Liver (tissue), 8 donors: ENCODE measurements at regions not wholly inside any gene's neighbourhood (a gene's known extent, or its start where the extent isn't known, plus 50 kb on each side); places are given as distances from the start of the nearest gene placed in this dataset.

ENCODE experiments used
- DNase-seq: peaks from one replicate; pipeline ENCODE4 v3.0.0-alpha.2; 2017; ENCODE audit warnings: low spot score
- H3K27ac ChIP-seq, 2 donors: one replicate each; pipeline ENCODE4 v1.7.0; 2013; ENCODE audit warnings: inconsistent platforms in 2 of 2, low read length in 2 of 2, control low read depth in 1 of 2, low read depth in 1 of 2, mild to moderate bottlenecking in 1 of 2
- H3K27me3 ChIP-seq, 4 donors: one replicate each; pipeline versions ENCODE4 v1.6.1 to v1.7.0; 2013; ENCODE audit warnings: low read length in 3 of 4, inconsistent platforms in 1 of 4, mild to moderate bottlenecking in 1 of 4, moderate library complexity in 1 of 4; ENCODE audit not compliant: control insufficient read depth in 4 of 4, insufficient read depth in 4 of 4
- H3K36me3 ChIP-seq, 4 donors: one replicate each; pipeline versions ENCODE4 v1.6.1 to v1.7.0; 2013; ENCODE audit warnings: low read length in 3 of 4, mild to moderate bottlenecking in 3 of 4, low read depth in 1 of 4, moderate library complexity in 1 of 4; ENCODE audit not compliant: control insufficient read depth in 4 of 4, insufficient read depth in 3 of 4
- H3K4me1 ChIP-seq, 4 donors: one replicate each; pipeline versions ENCODE4 v1.6.1 to v1.7.0; 2013; ENCODE audit warnings: low read length in 3 of 4, mild to moderate bottlenecking in 3 of 4, moderate library complexity in 1 of 4; ENCODE audit not compliant: control insufficient read depth in 4 of 4, insufficient read depth in 4 of 4
- H3K4me3 ChIP-seq, 3 donors: one replicate each; pipeline versions ENCODE4 v1.6.1 to v1.7.0; 2013; ENCODE audit warnings: low read length in 3 of 3, control low read depth in 1 of 3, low read depth in 1 of 3, mild to moderate bottlenecking in 1 of 3
- H3K9ac ChIP-seq, 2 donors: one replicate each; pipeline ENCODE4 v1.7.0; 2013; ENCODE audit warnings: low read length in 2 of 2, mild to moderate bottlenecking in 2 of 2, moderate library complexity in 2 of 2, control low read depth in 1 of 2, low read depth in 1 of 2
- H3K9me3 ChIP-seq, 4 donors: one replicate each; pipeline versions ENCODE4 v1.6.1 to v1.7.0; 2013; ENCODE audit warnings: low read length in 3 of 4; ENCODE audit not compliant: control insufficient read depth in 4 of 4
- ATF3 ChIP-seq: IDR thresholded peaks from 2 replicates; pipeline ENCODE4 v1.6.1; 2016; ENCODE audit warnings: antibody characterized with exemption
- CTCF ChIP-seq: fragments of 150-350 bp; IDR thresholded peaks from 2 replicates; pipeline ENCODE4 v1.5.1; 2017; ENCODE audit warnings: improper control_type of control experiment, low read depth, low read length; ENCODE audit not compliant: missing input control
- EGR1 ChIP-seq, 2 donors: IDR thresholded peaks; 2 replicates each; pipeline ENCODE4 v1.6.1; 2016 to 2018; ENCODE audit warnings: antibody characterized with exemption in 2 of 2, low read depth in 2 of 2
- FOXA1 ChIP-seq: IDR thresholded peaks from 2 replicates; pipeline ENCODE4 v1.6.1; 2016; ENCODE audit warnings: antibody characterized with exemption
- HNF4A ChIP-seq, 2 donors: conservative IDR thresholded peaks; 2 replicates each; pipeline ENCODE4 v1.6.1; 2016; ENCODE audit warnings: antibody characterized with exemption in 2 of 2, mild to moderate bottlenecking in 2 of 2
- HNF4G ChIP-seq: IDR thresholded peaks from 2 replicates; pipeline ENCODE4 v1.6.1; 2016; ENCODE audit warnings: antibody characterized with exemption
- MAX ChIP-seq: IDR thresholded peaks from 2 replicates; pipeline ENCODE4 v1.6.1; 2016; ENCODE audit warnings: antibody characterized with exemption
- NR2F2 ChIP-seq: IDR thresholded peaks from 2 replicates; pipeline ENCODE4 v1.6.1; 2016; ENCODE audit warnings: antibody characterized with exemption
- RAD21 ChIP-seq, 2 donors: IDR thresholded peaks; 2 replicates each; pipeline ENCODE4 v1.6.1; 2016; ENCODE audit warnings: antibody characterized with exemption in 2 of 2, mild to moderate bottlenecking in 2 of 2
- SP1 ChIP-seq: IDR thresholded peaks from 2 replicates; pipeline ENCODE4 v1.6.1; 2018; ENCODE audit warnings: antibody characterized with exemption, mild to moderate bottlenecking
- TAF1 ChIP-seq: conservative IDR thresholded peaks from 2 replicates; pipeline ENCODE4 v1.6.1; 2016; ENCODE audit warnings: antibody characterized with exemption, mild to moderate bottlenecking
- YY1 ChIP-seq: IDR thresholded peaks from 2 replicates; pipeline ENCODE4 v1.6.1; 2016; ENCODE audit warnings: antibody characterized with exemption, mild to moderate bottlenecking
- ZBTB33 ChIP-seq: IDR thresholded peaks from 2 replicates; pipeline ENCODE4 v1.6.1; 2016; ENCODE audit warnings: antibody characterized with exemption
- WGBS: extraction: QIAGEN DNeasy Blood & Tissue Kit; methylation state at CpG from one replicate; pipeline ENCODE4 v1.1.7; 2013; 5-methylcytosine and 5-hydroxymethylcytosine counted together
- donor health status: healthy.
- donor health status: healthy.
- donor health status: healthy.
- donor health status: healthy.
- donor health status: healthy.

GRCh38 chr2:185128346-185128745 is 530.0 kb downstream of the ZNF804A start:
- H3K4me3 ChIP-seq = no peak overlapping the region
- H3K4me1 ChIP-seq = no peaks in the 10 kb centered on the region
- no peak for DNase-seq
- H3K9ac ChIP-seq = no peak overlapping the region
- TF ChIP-seq MAX (no peak), RAD21 (IDR thresholded peaks at IDR 0.05) (no peak), EGR1 (IDR thresholded peaks at IDR 0.05; ENCODE audit: low read depth in 2 of 2) (no peak), YY1 (no peak), HNF4G (no peak), CTCF (no peak), HNF4A (conservative IDR thresholded peaks at IDR 0.05) (no peak), SP1 (no peak)
- H3K9me3 ChIP-seq = no peaks in the 10 kb centered on the region
- no peaks in the 10 kb centered on the region for H3K27me3 ChIP-seq
- no peak overlapping the region for H3K27ac ChIP-seq
- no peaks in the 10 kb centered on the region for H3K36me3 ChIP-seq

GRCh38 chr2:185128996-185129395 is 530.7 kb downstream of the ZNF804A start:
- DNase-seq = no peak
- TF ChIP-seq CTCF (no peak), RAD21 (IDR thresholded peaks at IDR 0.05) (no peak), TAF1 (no peak), ATF3 (no peak), ZBTB33 (no peak), HNF4A (conservative IDR thresholded peaks at IDR 0.05) (no peak), MAX (no peak), SP1 (no peak), FOXA1 (no peak), NR2F2 (no peak), EGR1 (IDR thresholded peaks at IDR 0.05; ENCODE audit: low read depth in 2 of 2) (no peak)
- Histone ChIP-seq H3K27me3 (no peaks in the 10 kb centered on the region), H3K4me1 (no peaks in the 10 kb centered on the region), H3K4me3 (no peak overlapping the region), H3K27ac (no peak overlapping the region), H3K9me3 (no peaks in the 10 kb centered on the region), H3K9ac (no peak overlapping the region), H3K36me3 (no peaks in the 10 kb centered on the region)
- 61% methylated on average over 2 of the region's 2 CpGs for WGBS
